Stimulated activated CD8-positive, alpha-beta memory T cell treated with anti-CD3 and anti-CD28 coated beads, Interleukin-12 subunit alpha, Interleukin-12 subunit beta, amount 100 ng/mL, for 24 hours (primary cell): ENCODE measurements at regions not wholly inside any gene's neighbourhood (a gene's known extent, or its start where the extent isn't known, plus 50 kb on each side); places are given as distances from the start of the nearest gene placed in this dataset.

Source experiments
- DNase-seq: peaks from one replicate; pipeline ENCODE4 v3.0.0-alpha.2; 2020; ENCODE audit errors: extremely low read depth

DNA sequence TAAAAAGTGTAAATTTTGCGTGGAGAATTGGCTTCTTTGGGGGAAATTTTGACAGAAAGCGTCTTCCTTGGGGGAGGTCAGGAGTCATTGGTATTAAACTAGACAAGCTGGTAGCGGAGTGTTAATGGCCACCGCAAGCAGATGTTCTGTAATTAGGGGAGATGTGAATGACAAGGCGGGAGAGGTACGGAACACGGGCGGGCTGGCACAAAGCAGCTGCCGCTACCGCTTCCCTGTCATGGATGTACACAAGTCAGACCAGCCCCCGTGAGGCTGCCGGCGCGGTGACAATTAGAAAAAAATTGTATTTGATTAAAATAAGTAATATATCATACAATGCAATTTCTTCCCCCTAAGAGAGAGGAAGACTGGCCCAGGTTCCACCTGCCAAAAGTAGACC is 501.6 kb downstream of the VRK1 start:
- DNase-seq = no peak

DNA sequence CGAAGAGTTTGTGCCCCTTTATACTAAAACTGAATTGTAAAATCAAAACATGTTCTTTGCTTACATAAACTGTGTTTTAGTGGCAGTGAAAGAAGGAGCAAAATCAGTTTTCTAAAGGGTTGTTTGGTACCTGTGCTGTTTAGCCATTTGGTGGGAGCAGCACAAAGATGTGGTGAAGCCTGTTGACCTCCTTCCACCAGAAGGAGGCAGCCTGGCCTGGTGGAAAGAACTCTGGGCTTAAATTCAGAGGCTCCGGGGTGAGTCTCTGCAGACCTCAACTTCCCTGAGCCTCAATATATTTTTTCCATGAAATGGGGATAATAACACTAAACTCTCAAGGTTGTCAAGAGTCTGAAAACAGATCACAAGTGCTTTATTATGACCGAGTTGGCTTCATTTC is 502.5 kb downstream of the VRK1 start:
- DNase-seq = no peak

- no peak for DNase-seq
Observed at GRCh38 chr14:97301931-97302559, 504.9 kb downstream of the VRK1 start.

GRCh38 chr14:97306133-97306759 is 509.1 kb downstream of the VRK1 start:
- no peak for DNase-seq

- no peak for DNase-seq
Observed at GRCh38 chr14:97306760-97307246, 509.6 kb downstream of the VRK1 start.

DNA sequence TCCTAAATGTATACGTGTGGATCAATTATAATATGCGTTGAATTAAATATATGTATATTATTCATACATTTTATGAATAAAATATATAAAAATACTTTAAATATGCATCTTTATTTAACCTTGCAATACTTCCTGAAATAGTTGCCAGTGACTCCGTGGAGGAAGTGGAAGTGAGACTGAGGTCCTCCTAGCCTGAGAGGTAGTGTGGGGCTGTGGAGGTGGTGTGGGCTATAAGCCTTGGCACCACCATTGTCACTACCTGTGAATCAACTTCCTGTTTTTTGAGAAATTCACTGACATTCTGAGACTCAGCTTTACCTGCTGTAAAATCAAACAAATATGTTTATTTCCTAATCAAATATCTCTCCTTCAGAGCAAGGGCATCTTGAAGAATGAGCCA is 514.2 kb downstream of the VRK1 start:
- no peak for DNase-seq

- no peak for DNase-seq
Observed at GRCh38 chr14:97312910-97313309, 515.7 kb downstream of the VRK1 start.

DNA sequence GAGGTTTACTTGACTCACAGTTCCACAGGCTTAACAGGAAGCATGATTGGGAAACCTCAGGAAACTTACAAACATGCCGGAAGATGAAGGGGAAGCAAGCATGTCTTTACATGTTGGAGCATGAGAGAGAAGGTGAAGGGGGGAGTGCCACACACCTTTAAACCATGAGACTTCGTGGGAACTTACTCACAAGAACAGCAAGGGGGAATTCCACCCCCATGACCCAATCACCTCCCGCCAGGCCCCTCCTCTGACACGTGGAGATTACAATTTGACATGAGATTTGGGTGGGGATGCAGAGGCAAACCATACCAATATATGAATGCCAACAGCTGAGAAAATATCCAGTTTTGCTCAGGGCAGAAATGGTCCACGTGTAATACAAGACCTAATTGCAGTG is 518.6 kb downstream of the VRK1 start:
- no peak for DNase-seq

DNA sequence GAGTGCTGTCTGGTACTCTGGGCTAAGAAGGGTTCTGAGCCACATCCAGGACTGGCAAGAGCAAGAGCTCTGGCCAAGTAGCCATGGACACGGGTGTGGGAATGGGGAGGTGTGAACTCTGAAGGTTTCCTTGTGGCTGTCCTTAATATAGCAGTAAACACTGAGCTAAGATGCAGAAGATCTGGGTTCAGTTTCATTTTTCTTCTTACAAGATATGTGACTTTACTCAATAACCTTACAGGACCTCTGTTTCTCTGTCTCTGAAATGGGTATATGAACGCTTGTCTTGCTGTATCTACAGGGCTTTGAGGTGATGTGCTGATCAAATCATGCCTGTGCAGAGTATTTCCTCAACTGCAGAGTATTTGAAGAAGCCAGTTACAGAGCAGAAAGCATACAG is 521.2 kb downstream of the VRK1 start:
- DNase-seq = no peak

DNA sequence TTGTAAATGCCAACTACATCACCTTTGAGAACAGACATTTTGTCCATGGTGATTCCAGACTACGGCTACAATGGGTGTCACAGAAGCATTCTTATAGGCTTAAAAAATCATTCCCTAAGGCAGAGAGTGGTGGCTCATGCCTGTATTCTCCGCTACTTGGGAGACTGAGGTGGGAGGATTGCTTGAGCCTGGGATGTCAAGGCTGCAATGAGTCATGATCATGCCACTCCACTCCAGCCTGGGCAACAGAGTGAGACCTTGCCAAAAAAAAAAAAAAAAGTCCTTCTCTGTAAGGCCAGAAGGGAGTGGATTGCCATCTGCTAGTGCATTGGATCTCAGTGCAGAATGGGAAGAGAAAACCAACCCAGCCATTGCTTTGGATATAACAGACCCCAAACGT is 522.5 kb downstream of the VRK1 start:
- no peak for DNase-seq

- DNase-seq = no peak
Observed at GRCh38 chr14:97328743-97329142, 531.6 kb downstream of the VRK1 start.

- DNase-seq = no peak
Observed at GRCh38 chr14:97329701-97330100, 532.5 kb downstream of the VRK1 start.

- no peak for DNase-seq
Observed at GRCh38 chr14:97331058-97331457, 533.9 kb downstream of the VRK1 start.

DNA sequence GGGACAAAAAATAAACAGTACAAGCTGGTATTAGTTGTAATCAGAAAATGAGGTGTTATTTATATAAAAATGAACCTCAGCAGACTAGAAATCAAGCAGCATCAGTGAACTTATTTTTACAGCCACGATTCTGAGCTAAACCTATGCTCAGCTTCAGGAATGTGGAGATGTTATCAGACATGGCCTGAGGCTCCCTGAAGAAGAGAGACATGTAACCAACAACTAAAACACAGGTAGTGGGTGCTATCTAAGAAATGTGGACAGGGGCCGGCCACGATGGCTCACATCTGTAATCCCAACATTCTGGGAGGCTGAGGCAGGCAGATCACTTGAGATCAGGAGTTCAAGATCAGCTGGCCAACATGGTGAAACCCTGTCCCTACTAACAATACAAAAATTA is 534.3 kb downstream of the VRK1 start:
- DNase-seq = no peak

DNA sequence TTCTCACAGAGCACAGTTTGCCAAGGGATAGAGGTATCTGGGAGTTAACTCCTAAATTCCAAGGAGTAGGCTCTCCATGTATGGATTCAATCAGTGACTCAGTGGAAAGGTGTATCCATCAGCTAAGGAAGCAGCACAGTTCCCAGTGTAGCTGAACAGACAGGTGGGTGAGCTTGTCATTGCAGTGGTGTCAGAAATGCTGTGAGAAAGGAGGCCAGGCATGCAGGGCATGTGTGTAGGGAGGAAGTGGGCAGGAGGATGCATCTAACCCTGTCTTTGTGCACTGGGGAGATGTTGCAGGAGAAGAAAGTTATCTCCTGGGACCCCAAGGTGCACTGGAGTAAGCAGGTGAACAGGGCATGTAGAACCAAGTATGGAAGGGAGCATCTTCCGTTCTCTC is 539.0 kb downstream of the VRK1 start:
- DNase-seq = no peak

- no peak for DNase-seq
Observed at GRCh38 chr14:97336816-97337215, 539.6 kb downstream of the VRK1 start.

- no peak for DNase-seq
Observed at GRCh38 chr14:97337267-97337666, 540.1 kb downstream of the VRK1 start.

DNA sequence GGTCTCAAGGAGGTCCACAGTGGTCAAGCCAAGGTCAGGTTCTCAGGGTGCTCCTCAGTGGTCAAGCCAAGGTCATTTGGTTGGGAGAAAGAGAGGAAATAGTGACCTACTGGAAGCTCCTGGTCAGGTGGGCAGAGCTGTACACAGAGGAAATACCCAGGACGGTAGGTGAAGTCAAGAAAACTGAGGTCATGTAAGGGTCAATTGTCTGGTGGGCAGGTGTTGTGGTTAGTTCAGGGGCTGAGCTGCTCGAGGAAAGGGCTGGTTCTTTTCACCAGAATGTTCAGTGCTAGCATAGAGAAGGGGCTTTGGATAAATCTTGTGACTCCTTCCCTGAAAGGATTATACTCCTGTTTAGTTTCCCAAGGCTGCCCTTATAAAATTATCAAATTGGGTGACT is 540.5 kb downstream of the VRK1 start:
- no peak for DNase-seq

DNA sequence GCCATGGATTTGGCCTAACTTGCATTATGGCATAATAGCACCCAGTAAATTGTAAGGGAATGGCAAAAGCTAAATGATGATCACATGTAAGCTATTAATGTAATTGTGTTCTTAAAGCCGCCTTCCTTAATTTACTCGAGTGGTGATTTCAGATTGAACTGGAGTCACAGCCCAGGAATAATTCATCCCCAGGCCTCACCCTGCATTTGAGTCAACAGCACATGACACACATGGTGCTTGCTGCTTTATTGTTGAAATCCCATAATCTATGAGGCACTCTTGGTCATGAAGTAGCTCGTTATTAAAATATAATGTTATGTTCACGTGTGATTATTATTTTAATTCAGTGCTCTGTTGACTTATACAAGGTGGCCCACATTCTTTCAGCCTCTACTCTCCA is 547.5 kb downstream of the VRK1 start:
- no peak for DNase-seq

- no peak for DNase-seq
Observed at GRCh38 chr14:97346675-97347074, 549.5 kb downstream of the VRK1 start.

DNA sequence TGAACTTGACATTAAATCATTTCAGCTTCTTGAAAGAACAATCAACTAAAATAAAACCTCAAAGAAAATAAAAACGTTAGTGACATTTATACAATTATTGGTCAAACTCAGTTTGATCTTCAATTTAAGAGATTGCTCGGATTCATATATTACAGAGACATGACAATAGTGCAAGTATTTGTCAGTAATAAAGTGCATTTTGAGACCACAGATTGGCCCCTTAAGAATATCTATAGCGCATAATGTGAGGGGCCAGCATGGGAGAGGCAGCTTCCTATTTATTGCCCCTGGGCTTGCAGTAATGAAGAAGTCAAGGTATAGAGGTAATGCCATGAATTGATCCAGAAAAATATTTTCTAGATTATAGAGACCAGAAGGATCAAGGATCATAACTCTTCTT is 552.3 kb downstream of the VRK1 start:
- no peak for DNase-seq

- DNase-seq = no peak
Observed at GRCh38 chr14:97349946-97350345, 552.8 kb downstream of the VRK1 start.

GRCh38 chr14:97350415-97350814 is 553.2 kb downstream of the VRK1 start:
- DNase-seq = no peak
